Sigmoid colon (tissue), 6 donors: ENCODE measurements at regions not wholly inside any gene's neighbourhood (a gene's known extent, or its start where the extent isn't known, plus 50 kb on each side); places are given as distances from the start of the nearest gene placed in this dataset.

ENCODE experiments used
- DNase-seq: peaks from one replicate; pipeline ENCODE4 v3.0.0-alpha.2; 2019
- H3K27ac ChIP-seq, 4 donors: fragments of 200-600 bp; sonication (generic); one replicate each; pipeline ENCODE4 v1.5.1; 2016 to 2019; ENCODE audit warnings: mild to moderate bottlenecking in 1 of 4
- H3K27me3 ChIP-seq, 3 donors: fragments of 200-600 bp; sonication (generic); one replicate each; pipeline ENCODE4 v1.5.1; 2019; ENCODE audit warnings: mild to moderate bottlenecking in 1 of 3
- H3K36me3 ChIP-seq, 4 donors: fragments of 200-600 bp; sonication (generic); one replicate each; pipeline ENCODE4 v1.5.1; 2016 to 2019
- H3K4me1 ChIP-seq, 4 donors: fragments of 200-600 bp; sonication (generic); one replicate each; pipeline ENCODE4 v1.5.1; 2017 to 2019
- H3K4me3 ChIP-seq, 4 donors: fragments of 200-600 bp; sonication (generic); one replicate each; pipeline ENCODE4 v1.5.1; 2017 to 2019; ENCODE audit warnings: mild to moderate bottlenecking in 2 of 4, moderate library complexity in 1 of 4
- H3K9me3 ChIP-seq, 4 donors: fragments of 200-600 bp in 3 of 4; sonication (generic) in 3 of 4; one replicate each; pipeline versions ENCODE4 v1.5.1 to v1.6.1; 2013 to 2019
- EP300 ChIP-seq, 4 donors: sonication (generic); formaldehyde crosslinking; IDR thresholded peaks; one replicate each; pipeline ENCODE4 v1.6.1; 2017; ENCODE audit warnings: antibody characterized with exemption in 4 of 4
- POLR2A ChIP-seq, 2 donors: fragments of 450-650 bp; IDR thresholded peaks; one replicate each; pipeline ENCODE4 v1.6.1; 2016; ENCODE audit warnings: antibody characterized with exemption in 2 of 2, mild to moderate bottlenecking in 2 of 2, moderate library complexity in 2 of 2
- POLR2AphosphoS5 ChIP-seq, 4 donors: sonication (generic); formaldehyde crosslinking; IDR thresholded peaks; one replicate each; pipeline ENCODE4 v1.6.1; 2017; ENCODE audit warnings: antibody characterized with exemption in 4 of 4
- WGBS, 2 donors: extraction: QIAGEN DNeasy Blood & Tissue Kit; methylation state at CpG; one replicate each; pipeline ENCODE4 v1.1.7; 2013; 5-methylcytosine and 5-hydroxymethylcytosine counted together
- intact Hi-C: fragments of 100-400 bp; cut with DNase I; formaldehyde crosslinking; loops from one replicate; pipeline ENCODE4 v1.15.1; 2023
- TF ChIP-seq, protein P1 (sequence below), 4 experiments: fragments of 450-650 bp in 3 of 4; fragments of 200-600 bp in 1 of 4; IDR thresholded peaks; one replicate each; pipeline ENCODE4 v1.5.1; 2016 to 2019; ENCODE audit warnings: antibody characterized with exemption in 4 of 4, mild to moderate bottlenecking in 3 of 4, moderate library complexity in 2 of 4
- donor health status: healthy with polysubstance abuse.
- donor health status: healthy.

DNA sequence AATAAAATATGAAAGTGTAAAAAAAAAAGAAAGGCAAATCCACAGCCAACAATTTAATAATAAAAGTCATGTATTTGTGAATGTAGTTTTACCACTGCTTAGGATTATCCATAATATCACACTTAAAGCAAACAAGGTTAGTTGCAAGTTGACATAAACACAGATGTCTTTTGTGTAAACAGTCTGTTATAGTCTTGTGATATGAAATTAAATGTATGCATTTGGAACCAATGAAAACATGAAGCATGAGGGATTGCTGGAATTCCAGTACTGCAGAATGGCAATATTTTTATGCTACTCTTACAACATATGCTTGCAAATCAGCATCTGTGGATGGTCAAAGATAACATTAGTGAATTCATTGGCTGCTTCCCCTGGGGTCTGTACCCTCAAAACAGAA lies 148.1 kb downstream of the DNAJB9 start:
- no peaks in the 10 kb centered on the region for H3K4me1 ChIP-seq
- H3K9me3 ChIP-seq, result no peaks in the 10 kb centered on the region
- H3K4me3 ChIP-seq, result no peak overlapping the region
- no peaks in the 10 kb centered on the region for H3K27me3 ChIP-seq
- H3K27ac ChIP-seq, result no peak overlapping the region
- no peaks in the 10 kb centered on the region for H3K36me3 ChIP-seq
- TF ChIP-seq EP300 (IDR thresholded peaks at IDR 0.05), result no peak
- TF ChIP-seq, protein P1, sequence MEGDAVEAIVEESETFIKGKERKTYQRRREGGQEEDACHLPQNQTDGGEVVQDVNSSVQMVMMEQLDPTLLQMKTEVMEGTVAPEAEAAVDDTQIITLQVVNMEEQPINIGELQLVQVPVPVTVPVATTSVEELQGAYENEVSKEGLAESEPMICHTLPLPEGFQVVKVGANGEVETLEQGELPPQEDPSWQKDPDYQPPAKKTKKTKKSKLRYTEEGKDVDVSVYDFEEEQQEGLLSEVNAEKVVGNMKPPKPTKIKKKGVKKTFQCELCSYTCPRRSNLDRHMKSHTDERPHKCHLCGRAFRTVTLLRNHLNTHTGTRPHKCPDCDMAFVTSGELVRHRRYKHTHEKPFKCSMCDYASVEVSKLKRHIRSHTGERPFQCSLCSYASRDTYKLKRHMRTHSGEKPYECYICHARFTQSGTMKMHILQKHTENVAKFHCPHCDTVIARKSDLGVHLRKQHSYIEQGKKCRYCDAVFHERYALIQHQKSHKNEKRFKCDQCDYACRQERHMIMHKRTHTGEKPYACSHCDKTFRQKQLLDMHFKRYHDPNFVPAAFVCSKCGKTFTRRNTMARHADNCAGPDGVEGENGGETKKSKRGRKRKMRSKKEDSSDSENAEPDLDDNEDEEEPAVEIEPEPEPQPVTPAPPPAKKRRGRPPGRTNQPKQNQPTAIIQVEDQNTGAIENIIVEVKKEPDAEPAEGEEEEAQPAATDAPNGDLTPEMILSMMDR (IDR thresholded peaks at IDR 0.05), result no peak
- no peak for TF ChIP-seq POLR2A (IDR thresholded peaks at IDR 0.05)
- TF ChIP-seq POLR2AphosphoS5 (IDR thresholded peaks at IDR 0.05), result no peak
- intact Hi-C loops, result no loop called here
- DNase-seq, result no peak

DNA sequence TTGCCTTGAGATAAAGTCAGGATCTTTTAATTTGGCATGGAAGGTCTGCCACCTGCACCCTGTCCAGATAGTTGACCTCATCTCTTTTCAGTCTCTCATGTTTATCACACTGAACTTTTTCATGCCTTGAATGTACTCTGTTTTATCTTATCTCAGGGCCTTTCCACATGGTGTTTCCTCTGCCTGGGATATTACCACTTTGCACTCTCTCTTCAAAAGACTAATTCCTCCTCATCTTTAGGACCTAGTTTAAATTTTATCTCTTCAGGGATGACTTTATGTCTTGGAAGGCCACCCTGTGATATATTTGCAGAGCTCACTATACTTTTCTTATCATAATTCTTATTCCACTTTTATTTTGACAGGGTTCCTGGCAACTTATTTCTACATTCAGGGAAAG lies 150.0 kb downstream of the DNAJB9 start:
- no peak overlapping the region for H3K4me3 ChIP-seq
- H3K27ac ChIP-seq, result no peak overlapping the region
- TF ChIP-seq, protein P1 (IDR thresholded peaks at IDR 0.05), result no peak
- TF ChIP-seq POLR2AphosphoS5 (IDR thresholded peaks at IDR 0.05) (no peak), EP300 (IDR thresholded peaks at IDR 0.05) (no peak), POLR2A (IDR thresholded peaks at IDR 0.05) (no peak)
- no peaks in the 10 kb centered on the region for H3K27me3 ChIP-seq
- no peaks in the 10 kb centered on the region for H3K4me1 ChIP-seq
- intact Hi-C loops, result no loop called here
- DNase-seq, result no peak
- no peaks in the 10 kb centered on the region for H3K36me3 ChIP-seq
- H3K9me3 ChIP-seq, result no peaks in the 10 kb centered on the region

- H3K36me3 ChIP-seq, result no peaks in the 10 kb centered on the region
- no peak for TF ChIP-seq POLR2AphosphoS5 (IDR thresholded peaks at IDR 0.05)
- TF ChIP-seq, protein P1 (IDR thresholded peaks at IDR 0.05), result no peak
- TF ChIP-seq POLR2A (IDR thresholded peaks at IDR 0.05), result no peak
- no peak for TF ChIP-seq EP300 (IDR thresholded peaks at IDR 0.05)
- 73 to 76% methylated on average over 1 of the region's 1 CpG for WGBS, 2 donors
- H3K4me3 ChIP-seq, result no peak overlapping the region
- intact Hi-C loops, result no loop called here
- no peaks in the 10 kb centered on the region for H3K9me3 ChIP-seq
- no peaks in the 10 kb centered on the region for H3K27me3 ChIP-seq
- H3K27ac ChIP-seq, result no peak overlapping the region
- no peak for DNase-seq
- H3K4me1 ChIP-seq, result no peaks in the 10 kb centered on the region
These were observed 152.9 kb downstream of the DNAJB9 start for GRCh38 chr7:108722561-108722960.

GRCh38 chr7:108723381-108723814 lies 153.7 kb downstream of the DNAJB9 start:
- intact Hi-C loops, result no loop called here
- no peaks in the 10 kb centered on the region for H3K36me3 ChIP-seq
- no peaks in the 10 kb centered on the region for H3K4me1 ChIP-seq
- WGBS, 2 donors, result 50 to 61% methylated on average over 4 of the region's 4 CpGs
- DNase-seq, result no peak
- no peaks in the 10 kb centered on the region for H3K27me3 ChIP-seq
- H3K4me3 ChIP-seq, result no peak overlapping the region
- TF ChIP-seq, protein P1 (IDR thresholded peaks at IDR 0.05), result no peak
- TF ChIP-seq EP300 (IDR thresholded peaks at IDR 0.05), result no peak
- no peak for TF ChIP-seq POLR2A (IDR thresholded peaks at IDR 0.05)
- no peak for TF ChIP-seq POLR2AphosphoS5 (IDR thresholded peaks at IDR 0.05)
- no peaks in the 10 kb centered on the region for H3K9me3 ChIP-seq
- no peak overlapping the region for H3K27ac ChIP-seq
